SK-N-SH (cell line): ENCODE measurements at regions not wholly inside any gene's neighbourhood (a gene's known extent, or its start where the extent isn't known, plus 50 kb on each side); places are given as distances from the start of the nearest gene placed in this dataset.

Experiments used
- CTCF ChIA-PET: fragments of 300-600, 350-600 bp; formaldehyde crosslinking; extraction: SDS; loops from one replicate; lab custom pipeline; 2021; lab: Yijun Ruan, JAX
- POLR2A ChIA-PET: fragments of 350-600 bp; sonication (Branson Sonifier 250); formaldehyde crosslinking; extraction: SDS; loops from one replicate; lab custom pipeline; 2020; ENCODE audit warnings: antibody characterized with exemption, inconsistent platforms; lab: Yijun Ruan, JAX
- DNase-seq: peaks from one replicate; pipeline ENCODE4 v3.0.0; 2012
- H2AFZ ChIP-seq: fragments of 200-600 bp; sonication (generic); 2 replicates; pipeline ENCODE4 v1.8.1; 2016; ENCODE audit warnings: antibody characterized with exemption, mild to moderate bottlenecking, low read depth
- H3F3A ChIP-seq: fragments of 200-600 bp; sonication (generic); replicated peaks from 2 replicates; pipeline ENCODE3; 2016; ENCODE audit warnings: antibody characterized with exemption, mild to moderate bottlenecking; ENCODE audit not compliant: insufficient read depth
- H3K27ac ChIP-seq, 2 experiments: fragments of 200-500 bp in 1 of 2; fragments of 200-600 bp in 1 of 2; sonication (Bioruptor generic) in 1 of 2; sonication (generic), shearing (Covaris generic) in 1 of 2; 2 replicates each; pipeline versions ENCODE4 v1.5.1 to v1.6.1; 2014 to 2016; ENCODE audit warnings: low read depth in 2 of 2, inconsistent platforms in 1 of 2, low read length in 1 of 2, mild to moderate bottlenecking in 1 of 2, mixed read lengths in 1 of 2
- H3K27me3 ChIP-seq: fragments of 200-600 bp; sonication (generic), shearing (Covaris generic); 2 replicates; pipeline ENCODE4 v1.6.1; 2016; ENCODE audit warnings: mixed run types; ENCODE audit not compliant: insufficient read depth
- H3K36me3 ChIP-seq, 2 experiments: fragments of 200-500 bp in 1 of 2; fragments of 200-600 bp in 1 of 2; sonication (Bioruptor generic) in 1 of 2; sonication (generic) in 1 of 2; replicated peaks in 1 of 2; 2 replicates each; pipeline versions ENCODE3 to v1.5.1; 2014 to 2016; ENCODE audit warnings: low read length in 1 of 2, mild to moderate bottlenecking in 1 of 2; ENCODE audit not compliant: insufficient read depth in 2 of 2, control insufficient read depth in 1 of 2
- H3K4me1 ChIP-seq, 2 experiments: fragments of 200-500 bp in 1 of 2; fragments of 200-600 bp in 1 of 2; sonication (Bioruptor generic) in 1 of 2; sonication (generic), shearing (Covaris generic) in 1 of 2; 2 replicates each; pipeline versions ENCODE4 v1.5.1 to v1.6.1; 2014 to 2016; ENCODE audit warnings: low read depth in 1 of 2, low read length in 1 of 2, mixed run types in 1 of 2; ENCODE audit not compliant: insufficient read depth in 2 of 2, control insufficient read depth in 1 of 2
- H3K4me2 ChIP-seq: fragments of 200-600 bp; sonication (generic), shearing (Covaris generic); 2 replicates; pipeline ENCODE4 v1.6.1; 2017; ENCODE audit warnings: mixed run types
- H3K4me3 ChIP-seq, 2 experiments: fragments of 200-500 bp in 1 of 2; fragments of 200-600 bp in 1 of 2; sonication (Bioruptor generic) in 1 of 2; sonication (generic), shearing (Covaris generic) in 1 of 2; 2 replicates each; pipeline versions ENCODE4 v1.5.1 to v1.8.1; 2014 to 2016; ENCODE audit warnings: low read depth in 2 of 2, inconsistent platforms in 1 of 2, low read length in 1 of 2, mild to moderate bottlenecking in 1 of 2, mixed read lengths in 1 of 2, moderate library complexity in 1 of 2
- H3K79me2 ChIP-seq: fragments of 200-600 bp; sonication (generic); 2 replicates; pipeline ENCODE4 v1.8.1; 2017; ENCODE audit warnings: mild to moderate bottlenecking; ENCODE audit not compliant: insufficient read depth
- H3K9ac ChIP-seq: fragments of 200-600 bp; sonication (generic); 2 replicates; pipeline ENCODE4 v1.6.1; 2017; ENCODE audit warnings: mixed run types
- H3K9me2 ChIP-seq: fragments of 200-600 bp; sonication (generic); 2 replicates; pipeline ENCODE4 v1.6.1; 2017; ENCODE audit warnings: mixed run types
- H3K9me3 ChIP-seq: fragments of 200-600 bp; sonication (generic); 2 replicates; pipeline ENCODE4 v1.6.1; 2017; ENCODE audit warnings: mixed run types, mild to moderate bottlenecking, moderate library complexity
- H4K20me1 ChIP-seq: fragments of 200-600 bp; sonication (generic); 2 replicates; pipeline ENCODE4 v1.6.1; 2017; ENCODE audit warnings: mild to moderate bottlenecking, mixed run types; ENCODE audit not compliant: insufficient read depth
- FOSL2 ChIP-seq: IDR thresholded peaks from 2 replicates; pipeline ENCODE4 v1.4.0; 2012; ENCODE audit warnings: low read depth, mild to moderate bottlenecking, moderate library complexity, borderline replicate concordance
- FOXM1 ChIP-seq: IDR thresholded peaks from 2 replicates; pipeline ENCODE4 v1.4.0; 2012; ENCODE audit warnings: low read depth, mild to moderate bottlenecking
- GABPA ChIP-seq: IDR thresholded peaks from 2 replicates; pipeline ENCODE4 v1.4.0; 2012; ENCODE audit warnings: low read depth, mild to moderate bottlenecking
- JUND ChIP-seq: IDR thresholded peaks from 2 replicates; pipeline ENCODE4 v1.4.0; 2012
- MEF2A ChIP-seq: IDR thresholded peaks from 2 replicates; pipeline ENCODE4 v1.4.0; 2012; ENCODE audit warnings: low read depth, borderline replicate concordance
- MXI1 ChIP-seq: IDR thresholded peaks from 2 replicates; pipeline ENCODE4 v1.6.1; 2012; ENCODE audit warnings: mild to moderate bottlenecking, low read depth, low read length, improper control_type of control experiment
- NFIC ChIP-seq: IDR thresholded peaks from 2 replicates; pipeline ENCODE4 v1.4.0; 2012; ENCODE audit warnings: borderline replicate concordance
- NRF1 ChIP-seq: IDR thresholded peaks from 2 replicates; pipeline ENCODE4 v1.6.1; 2012; ENCODE audit warnings: low read depth, mild to moderate bottlenecking, low read length
- RAD21 ChIP-seq: IDR thresholded peaks from 2 replicates; pipeline ENCODE4 v1.6.1; 2012; ENCODE audit warnings: mild to moderate bottlenecking, low read length
- RXRA ChIP-seq: IDR thresholded peaks from 2 replicates; pipeline ENCODE4 v1.4.0; 2012; ENCODE audit warnings: low read depth, mild to moderate bottlenecking, borderline replicate concordance
- SIN3A ChIP-seq: IDR thresholded peaks from 2 replicates; pipeline ENCODE4 v1.6.1; 2012; ENCODE audit warnings: low read depth, mild to moderate bottlenecking, low read length, moderate library complexity, borderline replicate concordance
- SMC3 ChIP-seq: IDR thresholded peaks from 2 replicates; pipeline ENCODE4 v1.6.1; 2012; ENCODE audit warnings: low read depth, low read length, improper control_type of control experiment
- TAF1 ChIP-seq: IDR thresholded peaks from 2 replicates; pipeline ENCODE4 v1.6.1; 2012; ENCODE audit warnings: low read depth, mild to moderate bottlenecking, low read length, moderate library complexity, borderline replicate concordance
- TCF12 ChIP-seq: IDR thresholded peaks from 2 replicates; pipeline ENCODE4 v1.4.0; 2012
- TF ChIP-seq, protein P1 (sequence below): IDR thresholded peaks from 2 replicates; pipeline ENCODE4 v1.4.0; 2012; ENCODE audit warnings: low read depth
- TF ChIP-seq, protein P2 (sequence below): fragments of 200-600 bp; sonication (generic); IDR thresholded peaks from 2 replicates; pipeline ENCODE4 v1.6.1; 2017; ENCODE audit warnings: antibody characterized with exemption, mild to moderate bottlenecking, moderate library complexity
- TF ChIP-seq, protein P3 (sequence below): IDR thresholded peaks from 2 replicates; pipeline ENCODE4 v1.4.0; 2012; ENCODE audit warnings: low read depth, borderline replicate concordance
- TF ChIP-seq, protein P4 (sequence below): IDR thresholded peaks from 2 replicates; pipeline ENCODE4; 2012
- TF ChIP-seq, protein P5 (sequence below): fragments of 150-350 bp; IDR thresholded peaks from 2 replicates; pipeline ENCODE4 v1.6.1; 2016; ENCODE audit warnings: mild to moderate bottlenecking, low read depth, low read length

DNA sequence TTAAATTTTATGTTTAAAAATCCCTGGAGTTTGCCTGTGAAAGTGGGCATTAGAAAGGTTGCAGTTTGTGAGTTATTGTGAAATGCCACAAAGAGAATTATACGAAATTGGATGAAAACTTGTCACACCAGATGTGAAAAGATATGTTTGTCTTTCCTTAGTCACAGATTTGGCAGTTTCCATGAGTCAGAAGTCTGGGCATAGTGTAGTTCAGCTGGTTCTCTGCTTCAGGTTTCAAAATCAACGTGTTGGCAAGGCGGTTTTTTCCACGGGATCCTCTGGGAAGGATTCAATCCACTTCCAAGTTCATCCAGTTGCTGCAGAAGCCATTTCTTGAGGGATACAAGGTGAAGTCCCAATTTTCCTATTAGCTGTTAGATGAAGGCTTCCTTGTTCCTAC is 658.0 kb upstream of the CDH2 start (continued):
- TF ChIP-seq, protein P1, sequence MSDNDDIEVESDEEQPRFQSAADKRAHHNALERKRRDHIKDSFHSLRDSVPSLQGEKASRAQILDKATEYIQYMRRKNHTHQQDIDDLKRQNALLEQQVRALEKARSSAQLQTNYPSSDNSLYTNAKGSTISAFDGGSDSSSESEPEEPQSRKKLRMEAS, result no peak
- TF ChIP-seq TCF12 (peak; percentile 81), NFIC (0 out of 2 replicates have a peak, but pooled peaks have one; percentile 20), JUND (peak; percentile 35; the same call in 1 of the 2 replicates), FOSL2 (peak; percentile 49), GABPA (no peak), TAF1 (no peak), SMC3 (no peak), RAD21 (no peak), MXI1 (no peak)
- TF ChIP-seq, protein P2, sequence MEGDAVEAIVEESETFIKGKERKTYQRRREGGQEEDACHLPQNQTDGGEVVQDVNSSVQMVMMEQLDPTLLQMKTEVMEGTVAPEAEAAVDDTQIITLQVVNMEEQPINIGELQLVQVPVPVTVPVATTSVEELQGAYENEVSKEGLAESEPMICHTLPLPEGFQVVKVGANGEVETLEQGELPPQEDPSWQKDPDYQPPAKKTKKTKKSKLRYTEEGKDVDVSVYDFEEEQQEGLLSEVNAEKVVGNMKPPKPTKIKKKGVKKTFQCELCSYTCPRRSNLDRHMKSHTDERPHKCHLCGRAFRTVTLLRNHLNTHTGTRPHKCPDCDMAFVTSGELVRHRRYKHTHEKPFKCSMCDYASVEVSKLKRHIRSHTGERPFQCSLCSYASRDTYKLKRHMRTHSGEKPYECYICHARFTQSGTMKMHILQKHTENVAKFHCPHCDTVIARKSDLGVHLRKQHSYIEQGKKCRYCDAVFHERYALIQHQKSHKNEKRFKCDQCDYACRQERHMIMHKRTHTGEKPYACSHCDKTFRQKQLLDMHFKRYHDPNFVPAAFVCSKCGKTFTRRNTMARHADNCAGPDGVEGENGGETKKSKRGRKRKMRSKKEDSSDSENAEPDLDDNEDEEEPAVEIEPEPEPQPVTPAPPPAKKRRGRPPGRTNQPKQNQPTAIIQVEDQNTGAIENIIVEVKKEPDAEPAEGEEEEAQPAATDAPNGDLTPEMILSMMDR, result no peak
- TF ChIP-seq, protein P3, sequence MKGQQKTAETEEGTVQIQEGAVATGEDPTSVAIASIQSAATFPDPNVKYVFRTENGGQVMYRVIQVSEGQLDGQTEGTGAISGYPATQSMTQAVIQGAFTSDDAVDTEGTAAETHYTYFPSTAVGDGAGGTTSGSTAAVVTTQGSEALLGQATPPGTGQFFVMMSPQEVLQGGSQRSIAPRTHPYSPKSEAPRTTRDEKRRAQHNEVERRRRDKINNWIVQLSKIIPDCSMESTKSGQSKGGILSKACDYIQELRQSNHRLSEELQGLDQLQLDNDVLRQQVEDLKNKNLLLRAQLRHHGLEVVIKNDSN, result no peak
- TF ChIP-seq, protein P4, sequence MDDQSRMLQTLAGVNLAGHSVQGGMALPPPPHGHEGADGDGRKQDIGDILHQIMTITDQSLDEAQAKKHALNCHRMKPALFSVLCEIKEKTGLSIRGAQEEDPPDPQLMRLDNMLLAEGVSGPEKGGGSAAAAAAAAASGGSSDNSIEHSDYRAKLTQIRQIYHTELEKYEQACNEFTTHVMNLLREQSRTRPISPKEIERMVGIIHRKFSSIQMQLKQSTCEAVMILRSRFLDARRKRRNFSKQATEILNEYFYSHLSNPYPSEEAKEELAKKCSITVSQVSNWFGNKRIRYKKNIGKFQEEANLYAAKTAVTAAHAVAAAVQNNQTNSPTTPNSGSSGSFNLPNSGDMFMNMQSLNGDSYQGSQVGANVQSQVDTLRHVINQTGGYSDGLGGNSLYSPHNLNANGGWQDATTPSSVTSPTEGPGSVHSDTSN, result peak; percentile 44; the same call in 1 of the 2 replicates

DNA sequence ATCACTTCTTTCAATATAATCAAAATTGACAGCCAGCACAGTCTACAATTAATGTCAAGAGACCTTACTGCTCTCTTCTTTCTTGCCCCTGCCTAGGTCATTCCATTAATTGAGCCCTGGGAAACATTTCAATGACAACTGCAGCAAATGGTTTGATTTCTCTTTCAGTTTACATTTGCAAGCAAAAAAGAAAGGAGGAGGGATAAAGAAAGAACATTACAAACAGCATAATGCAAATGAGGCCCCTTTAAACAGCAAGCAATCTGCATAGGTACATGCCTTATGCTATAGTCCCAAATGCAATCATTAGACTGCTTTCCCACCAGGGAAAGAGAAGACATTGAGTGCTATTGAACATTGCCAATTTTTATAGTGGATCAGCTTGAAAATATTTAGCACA is 655.0 kb upstream of the CDH2 start:
- POLR2A ChIA-PET, result no interaction called here
- H3K9me3 ChIP-seq, result no peaks in the 10 kb centered on the region
- no peak for TF ChIP-seq SIN3A
- TF ChIP-seq NRF1, result no peak
- no peak for TF ChIP-seq RXRA
- no peak for TF ChIP-seq FOXM1
- TF ChIP-seq, protein P5, sequence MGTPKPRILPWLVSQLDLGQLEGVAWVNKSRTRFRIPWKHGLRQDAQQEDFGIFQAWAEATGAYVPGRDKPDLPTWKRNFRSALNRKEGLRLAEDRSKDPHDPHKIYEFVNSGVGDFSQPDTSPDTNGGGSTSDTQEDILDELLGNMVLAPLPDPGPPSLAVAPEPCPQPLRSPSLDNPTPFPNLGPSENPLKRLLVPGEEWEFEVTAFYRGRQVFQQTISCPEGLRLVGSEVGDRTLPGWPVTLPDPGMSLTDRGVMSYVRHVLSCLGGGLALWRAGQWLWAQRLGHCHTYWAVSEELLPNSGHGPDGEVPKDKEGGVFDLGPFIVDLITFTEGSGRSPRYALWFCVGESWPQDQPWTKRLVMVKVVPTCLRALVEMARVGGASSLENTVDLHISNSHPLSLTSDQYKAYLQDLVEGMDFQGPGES, result no peak
- TF ChIP-seq MEF2A, result no peak
- TF ChIP-seq TCF12, result no peak
- TF ChIP-seq, all 33 proteins: peak for 0
- Histone ChIP-seq H3K4me3 (no peak overlapping the region), H3K36me3 (no peaks in the 10 kb centered on the region), H3K4me1 (peaks cover 0 to 7% of the 10 kb centered on the region in 2 experiments; a peak in 1 of 4 replicates), H3K9me2 (no peaks in the 10 kb centered on the region), H4K20me1 (no peaks in the 10 kb centered on the region), H3K27me3 (no peaks in the 10 kb centered on the region), H3K79me2 (no peaks in the 10 kb centered on the region), H3K4me2 (no peak overlapping the region), H2AFZ (no peak overlapping the region), H3K9ac (no peak overlapping the region), H3K27ac (no peak overlapping the region), H3F3A (no peaks in the 10 kb centered on the region)
- DNase-seq, result no peak
- CTCF ChIA-PET, result no interaction called here
